ENCODE measurements at regions not wholly inside any gene's neighbourhood (a gene's known extent, or its start where the extent isn't known, plus 50 kb on each side); places are given as distances from the start of the nearest gene placed in this dataset.

- ChIA-PET CTCF (no interaction called here), POLR2A (no interaction called here)
- Mint-ChIP-seq H3K27ac (no peak overlapping the region), H3K9me3 (ENCODE audit: insufficient read depth) (peaks cover 4% of the 10 kb centered on the region), H3K27me3 (no peaks in the 10 kb centered on the region), H3K4me3 (no peak overlapping the region), H3K4me1 (no peaks in the 10 kb centered on the region)
- 88% methylated on average over 1 of the region's 2 CpGs for WGBS (ENCODE audit: insufficient coverage)
- no peak overlapping the region for H3K9ac ChIP-seq (ENCODE audit: low read length)
- no peaks in the 10 kb centered on the region for H3K79me2 ChIP-seq (ENCODE audit: control insufficient read depth, insufficient read depth, low read length)
- H3K9me3 ChIP-seq (ENCODE audit: control extremely low read depth in 1 of 3, control insufficient read depth in 2 of 3, insufficient read depth in 1 of 3, low read length in 2 of 3) = peaks cover 0 to 3% (median 0%) of the 10 kb centered on the region in 3 donors
- ATAC-seq (ENCODE audit: low read depth) (no peak), DNase-seq (no peak)
- intact Hi-C loops (cut with micrococcal nuclease) = no loop called here
- H2AFZ ChIP-seq (ENCODE audit: insufficient read depth, low read depth, low read length, poor library complexity, severe bottlenecking) = no peak overlapping the region
- no peak overlapping the region for H3K4me3 ChIP-seq (ENCODE audit: control extremely low read depth in 1 of 5, extremely low read depth in 1 of 5, insufficient read depth in 1 of 5, low read depth in 2 of 5, low read length in 4 of 5)
- TF ChIP-seq EZH2 (IDR thresholded peaks at IDR 0.05; ENCODE audit: borderline replicate concordance, insufficient read depth, low read depth, low read length, poor library complexity, severe bottlenecking) = no peak
- TF ChIP-seq CTCF (IDR thresholded peaks at IDR 0.05) = no peak
- no peaks in the 10 kb centered on the region for H4K20me1 ChIP-seq (ENCODE audit: control insufficient read depth, insufficient read depth, low read length, poor library complexity, severe bottlenecking)
- H3K4me2 ChIP-seq (replicated peaks; ENCODE audit: low read depth, low read length, poor library complexity, severe bottlenecking) = no peak overlapping the region
- H3K27ac ChIP-seq (ENCODE audit: low read length in 2 of 2) = no peak overlapping the region
- no peaks in the 10 kb centered on the region for H3K36me3 ChIP-seq (replicated peaks in 1 of 2; ENCODE audit: control extremely low read depth in 1 of 2, control insufficient read depth in 1 of 2, extremely low read depth in 1 of 2, insufficient read depth in 2 of 2, low read length in 1 of 2)
- no peaks in the 10 kb centered on the region for H3K4me1 ChIP-seq (ENCODE audit: control insufficient read depth in 2 of 2, insufficient read depth in 2 of 2, low read length in 2 of 2)
- H3K27me3 ChIP-seq (replicated peaks in 1 of 4; ENCODE audit: control extremely low read depth in 1 of 4, control insufficient read depth in 3 of 4, insufficient read depth in 4 of 4, low read length in 3 of 4) = no peaks in the 10 kb centered on the region
Measured at GRCh38 chr20:6956056-6956455, 188.6 kb downstream of the BMP2 start.

GRCh38 chr20:6956574-6956973, 189.1 kb downstream of the BMP2 start:
- Histone ChIP-seq H3K4me2 (replicated peaks; ENCODE audit: low read depth, low read length, poor library complexity, severe bottlenecking) (no peak overlapping the region), H3K27ac (ENCODE audit: low read length in 2 of 2) (no peak overlapping the region), H3K27me3 (replicated peaks in 1 of 4; ENCODE audit: control extremely low read depth in 1 of 4, control insufficient read depth in 3 of 4, insufficient read depth in 4 of 4, low read length in 3 of 4) (no peaks in the 10 kb centered on the region), H3K79me2 (ENCODE audit: control insufficient read depth, insufficient read depth, low read length) (no peaks in the 10 kb centered on the region), H3K9me3 (ENCODE audit: control extremely low read depth in 1 of 3, control insufficient read depth in 2 of 3, insufficient read depth in 1 of 3, low read length in 2 of 3) (no peaks in the 10 kb centered on the region), H3K4me3 (ENCODE audit: control extremely low read depth in 1 of 5, extremely low read depth in 1 of 5, insufficient read depth in 1 of 5, low read depth in 2 of 5, low read length in 4 of 5) (no peak overlapping the region), H2AFZ (ENCODE audit: insufficient read depth, low read depth, low read length, poor library complexity, severe bottlenecking) (no peak overlapping the region), H3K9ac (ENCODE audit: low read length) (no peak overlapping the region), H4K20me1 (ENCODE audit: control insufficient read depth, insufficient read depth, low read length, poor library complexity, severe bottlenecking) (no peaks in the 10 kb centered on the region), H3K36me3 (replicated peaks in 1 of 2; ENCODE audit: control extremely low read depth in 1 of 2, control insufficient read depth in 1 of 2, extremely low read depth in 1 of 2, insufficient read depth in 2 of 2, low read length in 1 of 2) (no peaks in the 10 kb centered on the region), H3K4me1 (ENCODE audit: control insufficient read depth in 2 of 2, insufficient read depth in 2 of 2, low read length in 2 of 2) (no peaks in the 10 kb centered on the region)
- ATAC-seq (ENCODE audit: low read depth) (no peak), DNase-seq (no peak)
- Mint-ChIP-seq H3K27me3 (no peaks in the 10 kb centered on the region), H3K4me3 (no peak overlapping the region), H3K4me1 (no peaks in the 10 kb centered on the region), H3K27ac (no peak overlapping the region), H3K9me3 (ENCODE audit: insufficient read depth) (peaks cover 3% of the 10 kb centered on the region)
- intact Hi-C loops (cut with micrococcal nuclease) = no loop called here
- ChIA-PET CTCF (no interaction called here), POLR2A (no interaction called here)
- no peak for TF ChIP-seq CTCF (IDR thresholded peaks at IDR 0.05)
- TF ChIP-seq EZH2 (IDR thresholded peaks at IDR 0.05; ENCODE audit: borderline replicate concordance, insufficient read depth, low read depth, low read length, poor library complexity, severe bottlenecking) = no peak
- no CpG with 5 or more reads among the region's 5 CpGs for WGBS (ENCODE audit: insufficient coverage)

Measured in B cell (primary cell).